IPS DF 6.9 (cell line): ENCODE measurements at regions not wholly inside any gene's neighbourhood (a gene's known extent, or its start where the extent isn't known, plus 50 kb on each side); places are given as distances from the start of the nearest gene placed in this dataset.

Experiments
- DNase-seq: peaks from one replicate; pipeline ENCODE4 v3.0.0-alpha.2; 2013; ENCODE audit warnings: low read depth, low spot score
- H3K27ac ChIP-seq: one replicate; pipeline ENCODE4 v1.5.1; 2013; ENCODE audit warnings: low read length, control low read depth
- H3K27me3 ChIP-seq: 2 replicates; pipeline ENCODE4 v1.6.1; 2013; ENCODE audit warnings: mild to moderate bottlenecking, low read length; ENCODE audit not compliant: control insufficient read depth, insufficient read depth
- H3K36me3 ChIP-seq: 2 replicates; pipeline ENCODE4 v1.6.1; 2013; ENCODE audit warnings: low read length; ENCODE audit not compliant: control insufficient read depth, insufficient read depth
- H3K4me1 ChIP-seq: 2 replicates; pipeline ENCODE4 v1.6.1; 2013; ENCODE audit warnings: low read length; ENCODE audit not compliant: control insufficient read depth, insufficient read depth
- H3K4me3 ChIP-seq: 2 replicates; pipeline ENCODE4 v1.5.1; 2013; ENCODE audit warnings: mild to moderate bottlenecking, low read length
- H3K9me3 ChIP-seq: 2 replicates; pipeline ENCODE4 v1.6.1; 2013; ENCODE audit warnings: low read length, inconsistent platforms; ENCODE audit not compliant: control insufficient read depth, insufficient read depth
- WGBS: extraction: QIAGEN DNeasy Blood & Tissue Kit; methylation state at CpG from one replicate; pipeline ENCODE4 v1.1.7; 2013; ENCODE audit warnings: mixed read lengths, missing lambda C conversion rate; ENCODE audit not compliant: insufficient read length, insufficient coverage; 5-methylcytosine and 5-hydroxymethylcytosine counted together

DNA sequence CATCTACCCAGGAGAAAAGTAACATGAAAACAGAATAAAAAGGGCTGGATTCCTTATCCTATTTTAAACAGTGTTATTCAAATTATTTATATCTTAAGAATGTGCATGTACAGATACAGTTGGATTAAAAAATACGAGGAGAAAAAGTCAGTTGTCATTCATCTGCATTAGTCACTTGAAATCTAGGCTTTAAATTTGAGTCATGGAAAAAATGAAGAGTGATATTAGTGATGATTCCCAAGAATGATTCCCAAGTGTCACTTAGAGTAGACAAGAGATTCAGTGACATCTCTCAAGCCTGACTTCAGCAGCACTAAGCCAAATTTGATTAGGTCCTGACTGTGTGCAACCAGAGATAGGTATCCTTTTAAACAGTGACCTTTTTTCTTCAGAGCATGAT is 394.2 kb downstream of the IRS1 start:
- H3K27ac ChIP-seq, result no peak overlapping the region
- no peak overlapping the region for H3K4me3 ChIP-seq
- H3K4me1 ChIP-seq, result no peaks in the 10 kb centered on the region
- no peaks in the 10 kb centered on the region for H3K9me3 ChIP-seq
- no peaks in the 10 kb centered on the region for H3K36me3 ChIP-seq
- no peak for DNase-seq
- no peaks in the 10 kb centered on the region for H3K27me3 ChIP-seq
- no CpG with 5 or more reads among the region's 1 CpG for WGBS

DNA sequence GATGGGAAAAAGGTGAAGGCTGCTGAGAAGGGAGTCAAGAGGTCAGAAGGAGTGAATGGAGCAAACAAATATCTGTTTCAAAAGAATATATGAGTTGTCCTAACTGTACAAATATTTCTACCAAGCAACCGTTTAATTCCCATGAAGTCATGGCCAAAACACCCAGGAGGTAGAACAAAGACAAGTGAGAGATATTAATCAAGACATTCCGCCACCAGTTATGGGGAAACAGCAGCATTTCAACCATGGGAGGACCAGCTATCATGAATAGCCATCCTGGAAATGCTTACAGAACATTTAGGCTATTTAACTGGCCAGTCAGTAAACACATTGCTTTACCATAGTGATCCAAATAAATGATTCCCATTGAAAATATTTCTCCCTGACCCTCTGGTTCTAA is 396.3 kb downstream of the IRS1 start:
- DNase-seq, result no peak
- no peaks in the 10 kb centered on the region for H3K27me3 ChIP-seq
- no peaks in the 10 kb centered on the region for H3K9me3 ChIP-seq
- no peak overlapping the region for H3K27ac ChIP-seq
- no peak overlapping the region for H3K4me3 ChIP-seq
- no peaks in the 10 kb centered on the region for H3K36me3 ChIP-seq
- WGBS, result no CpG with 5 or more reads among the region's 2 CpGs
- no peaks in the 10 kb centered on the region for H3K4me1 ChIP-seq

DNA sequence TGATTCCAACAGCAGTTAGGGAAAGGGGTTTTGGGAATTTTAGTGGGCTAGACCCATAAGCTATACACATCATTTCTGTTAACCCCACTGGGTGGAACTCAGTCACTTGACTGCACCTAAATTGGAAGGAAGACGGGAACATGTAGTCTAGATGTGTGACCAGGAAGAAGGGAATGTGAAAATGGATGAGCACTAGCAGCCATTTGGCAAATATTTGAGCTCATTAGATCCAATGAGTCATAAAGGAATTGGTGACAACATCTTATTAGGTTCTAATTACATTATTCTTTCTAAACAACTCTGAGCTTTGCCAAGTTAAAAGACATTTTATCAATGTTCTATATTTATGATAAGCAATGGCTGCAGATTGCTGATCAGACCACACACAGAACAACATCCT is 400.6 kb downstream of the IRS1 start:
- no peak for DNase-seq
- WGBS, result no CpG with 5 or more reads among the region's 1 CpG
- Histone ChIP-seq H3K9me3 (no peaks in the 10 kb centered on the region), H3K4me1 (no peaks in the 10 kb centered on the region), H3K4me3 (no peak overlapping the region), H3K27ac (no peak overlapping the region), H3K27me3 (no peaks in the 10 kb centered on the region), H3K36me3 (no peaks in the 10 kb centered on the region)

- Histone ChIP-seq H3K4me1 (no peaks in the 10 kb centered on the region), H3K9me3 (no peaks in the 10 kb centered on the region), H3K4me3 (no peak overlapping the region), H3K36me3 (no peaks in the 10 kb centered on the region), H3K27ac (no peak overlapping the region), H3K27me3 (no peaks in the 10 kb centered on the region)
- no peak for DNase-seq
- no CpG with 5 or more reads among the region's 1 CpG for WGBS
Measured at GRCh38 chr2:226398580-226398979, 401.0 kb downstream of the IRS1 start.

DNA sequence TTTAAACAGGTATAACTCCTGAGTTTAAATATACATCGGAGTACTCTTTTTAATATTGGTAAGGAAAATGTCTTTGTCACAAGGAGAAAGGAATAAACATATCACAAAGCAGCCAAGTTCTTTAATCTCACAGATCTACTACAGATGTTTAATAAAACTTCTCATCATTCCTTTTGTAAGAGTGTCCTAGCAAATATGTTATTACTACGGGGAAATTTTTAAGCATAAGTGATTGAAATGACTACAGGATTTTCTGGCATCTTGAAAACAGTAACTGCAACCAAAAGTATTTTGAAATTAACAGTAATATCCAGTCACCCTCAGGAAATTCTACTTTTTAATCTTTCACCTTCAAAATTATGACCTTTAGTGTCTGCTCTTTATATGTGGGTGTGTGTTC is 403.1 kb downstream of the IRS1 start:
- Histone ChIP-seq H3K36me3 (no peaks in the 10 kb centered on the region), H3K4me1 (no peaks in the 10 kb centered on the region), H3K9me3 (no peaks in the 10 kb centered on the region), H3K27me3 (no peaks in the 10 kb centered on the region), H3K4me3 (no peak overlapping the region), H3K27ac (no peak overlapping the region)
- no CpG with 5 or more reads among the region's 2 CpGs for WGBS
- no peak for DNase-seq

- Histone ChIP-seq H3K4me1 (no peaks in the 10 kb centered on the region), H3K36me3 (no peaks in the 10 kb centered on the region), H3K4me3 (no peak overlapping the region), H3K9me3 (no peaks in the 10 kb centered on the region), H3K27me3 (no peaks in the 10 kb centered on the region), H3K27ac (no peak overlapping the region)
- WGBS, result no CpG with 5 or more reads among the region's 4 CpGs
- no peak for DNase-seq
Measured at GRCh38 chr2:226387499-226387942, 412.1 kb downstream of the IRS1 start.

GRCh38 chr2:226383461-226383860 is 416.2 kb downstream of the IRS1 start:
- H3K4me3 ChIP-seq, result no peak overlapping the region
- no peak for DNase-seq
- H3K9me3 ChIP-seq, result no peaks in the 10 kb centered on the region
- no peaks in the 10 kb centered on the region for H3K4me1 ChIP-seq
- H3K36me3 ChIP-seq, result no peaks in the 10 kb centered on the region
- H3K27ac ChIP-seq, result no peak overlapping the region
- no peaks in the 10 kb centered on the region for H3K27me3 ChIP-seq

- no peak for DNase-seq
- WGBS, result no CpG with 5 or more reads among the region's 6 CpGs
- no peak overlapping the region for H3K4me3 ChIP-seq
Measured at GRCh38 chr2:226380679-226381078, 418.9 kb downstream of the IRS1 start.

GRCh38 chr2:226378753-226379705 is 420.6 kb downstream of the IRS1 start:
- Histone ChIP-seq H3K9me3 (no peaks in the 10 kb centered on the region), H3K36me3 (no peaks in the 10 kb centered on the region), H3K4me1 (no peaks in the 10 kb centered on the region), H3K27ac (no peak overlapping the region), H3K27me3 (no peaks in the 10 kb centered on the region), H3K4me3 (no peak overlapping the region)
- DNase-seq, result no peak
- no CpG with 5 or more reads among the region's 2 CpGs for WGBS

More at GRCh38 chr2:226380679-226381078, 418.9 kb downstream of the IRS1 start:
- no peaks in the 10 kb centered on the region for H3K36me3 ChIP-seq
- H3K27me3 ChIP-seq, result no peaks in the 10 kb centered on the region
- no peaks in the 10 kb centered on the region for H3K9me3 ChIP-seq
- no peak overlapping the region for H3K27ac ChIP-seq
- H3K4me1 ChIP-seq, result no peaks in the 10 kb centered on the region

- DNase-seq, result no peak
- H3K4me3 ChIP-seq, result no peak overlapping the region
- no peak overlapping the region for H3K27ac ChIP-seq
- H3K4me1 ChIP-seq, result no peaks in the 10 kb centered on the region
- no peaks in the 10 kb centered on the region for H3K9me3 ChIP-seq
- WGBS, result no CpG with 5 or more reads among the region's 4 CpGs
- H3K36me3 ChIP-seq, result no peaks in the 10 kb centered on the region
- H3K27me3 ChIP-seq, result no peaks in the 10 kb centered on the region
Measured at GRCh38 chr2:226376516-226377180, 423.0 kb downstream of the IRS1 start.
